ENCODE measurements at regions not wholly inside any gene's neighbourhood (a gene's known extent, or its start where the extent isn't known, plus 50 kb on each side); places are given as distances from the start of the nearest gene placed in this dataset.
"Not testable (repeated sequence)": the region's sequence is repeated elsewhere in the genome, so short reads cannot be mapped to it uniquely, and the experiment has no call there.

- no peaks in the 10 kb centered on the region for H3K9me3 ChIP-seq (ENCODE audit: control insufficient read depth in 4 of 4, insufficient read depth in 3 of 4, low read length in 3 of 4)
- no peak for DNase-seq
- H3K4me1 ChIP-seq (ENCODE audit: control insufficient read depth in 5 of 5, insufficient read depth in 5 of 5, low read length in 5 of 5), result no peaks in the 10 kb centered on the region
- ATAC-seq (ENCODE audit: insufficient read depth, low FRiP score), result no peak
- no peak overlapping the region for H3K4me3 ChIP-seq
- H3K27ac ChIP-seq (ENCODE audit: low read depth in 1 of 2, low read length in 1 of 2), result no peak overlapping the region
- peaks cover 0 to 12% (median 3%) of the 10 kb centered on the region in 3 donors for H3K27me3 ChIP-seq (ENCODE audit: control insufficient read depth in 3 of 3, insufficient read depth in 3 of 3, low read length in 2 of 3)
- TF ChIP-seq CTCF (IDR thresholded peaks at IDR 0.05; ENCODE audit: control extremely low read depth, extremely low read depth), result no peak
- H3K36me3 ChIP-seq (ENCODE audit: control insufficient read depth in 4 of 4, insufficient read depth in 4 of 4, low read length in 4 of 4), result no peaks in the 10 kb centered on the region
- H3K9ac ChIP-seq (ENCODE audit: insufficient read depth in 1 of 2, low read length in 2 of 2), result no peak overlapping the region
Measured at GRCh38 chr3:88485001-88485400, 335.2 kb downstream of the C3orf38 start.

- H3K9ac ChIP-seq (ENCODE audit: insufficient read depth in 1 of 2, low read length in 2 of 2); H3K27me3 ChIP-seq (ENCODE audit: control insufficient read depth in 3 of 3, insufficient read depth in 3 of 3, low read length in 2 of 3); H3K27ac ChIP-seq (ENCODE audit: low read depth in 1 of 2, low read length in 1 of 2); H3K4me1 ChIP-seq (ENCODE audit: control insufficient read depth in 5 of 5, insufficient read depth in 5 of 5, low read length in 5 of 5); H3K36me3 ChIP-seq (ENCODE audit: control insufficient read depth in 4 of 4, insufficient read depth in 4 of 4, low read length in 4 of 4); H3K9me3 ChIP-seq (ENCODE audit: control insufficient read depth in 4 of 4, insufficient read depth in 3 of 4, low read length in 3 of 4); H3K4me3 ChIP-seq; DNase-seq; ATAC-seq (ENCODE audit: insufficient read depth, low FRiP score): not testable (repeated sequence)
- 87 to 92% methylated on average over 15 of the region's 15 CpGs for WGBS, 2 donors
Measured at GRCh38 chr3:88508818-88509217, 359.1 kb downstream of the C3orf38 start.

GRCh38 chr3:88509582-88509981 is 359.8 kb downstream of the C3orf38 start:
- H3K36me3 ChIP-seq (ENCODE audit: control insufficient read depth in 4 of 4, insufficient read depth in 4 of 4, low read length in 4 of 4), result no peaks in the 10 kb centered on the region

GRCh38 chr3:88528494-88528893 is 378.7 kb downstream of the C3orf38 start:
- Histone ChIP-seq H3K9ac (ENCODE audit: insufficient read depth in 1 of 2, low read length in 2 of 2) (no peak overlapping the region), H3K27me3 (ENCODE audit: control insufficient read depth in 3 of 3, insufficient read depth in 3 of 3, low read length in 2 of 3) (no peaks in the 10 kb centered on the region), H3K9me3 (ENCODE audit: control insufficient read depth in 4 of 4, insufficient read depth in 3 of 4, low read length in 3 of 4) (peaks cover 0 to 2% (median 2%) of the 10 kb centered on the region in 4 donors), H3K4me1 (ENCODE audit: control insufficient read depth in 5 of 5, insufficient read depth in 5 of 5, low read length in 5 of 5) (no peaks in the 10 kb centered on the region), H3K27ac (ENCODE audit: low read depth in 1 of 2, low read length in 1 of 2) (no peak overlapping the region), H3K4me3 (no peak overlapping the region), H3K36me3 (ENCODE audit: control insufficient read depth in 4 of 4, insufficient read depth in 4 of 4, low read length in 4 of 4) (no peaks in the 10 kb centered on the region)
- whole genome bisulfite sequencing, 2 donors, result 76 to 85% methylated on average over 3 of the region's 3 CpGs
- DNase-seq (no peak), ATAC-seq (ENCODE audit: insufficient read depth, low FRiP score) (no peak)
- no peak for TF ChIP-seq CTCF (IDR thresholded peaks at IDR 0.05; ENCODE audit: control extremely low read depth, extremely low read depth)

More at GRCh38 chr3:88509582-88509981, 359.8 kb downstream of the C3orf38 start:
- WGBS, 2 donors, result 66 to 75% methylated on average over 3 of the region's 3 CpGs
- Histone ChIP-seq H3K27me3 (ENCODE audit: control insufficient read depth in 3 of 3, insufficient read depth in 3 of 3, low read length in 2 of 3) (no peaks in the 10 kb centered on the region), H3K4me1 (ENCODE audit: control insufficient read depth in 5 of 5, insufficient read depth in 5 of 5, low read length in 5 of 5) (no peaks in the 10 kb centered on the region), H3K9ac (ENCODE audit: insufficient read depth in 1 of 2, low read length in 2 of 2) (no peak overlapping the region), H3K27ac (ENCODE audit: low read depth in 1 of 2, low read length in 1 of 2) (no peak overlapping the region), H3K4me3 (no peak overlapping the region), H3K9me3 (ENCODE audit: control insufficient read depth in 4 of 4, insufficient read depth in 3 of 4, low read length in 3 of 4) (no peaks in the 10 kb centered on the region)
- TF ChIP-seq CTCF (IDR thresholded peaks at IDR 0.05; ENCODE audit: control extremely low read depth, extremely low read depth), result no peak
- DNase-seq (no peak), ATAC-seq (ENCODE audit: insufficient read depth, low FRiP score) (no peak)

Data from lung (tissue), 11 donors.